Effector memory CD4-positive, alpha-beta T cell (primary cell): ENCODE measurements at regions not wholly inside any gene's neighbourhood (a gene's known extent, or its start where the extent isn't known, plus 50 kb on each side); places are given as distances from the start of the nearest gene placed in this dataset.
A peak's percentile ranks its signal among the peaks of the same experiment; 100 is the strongest.

ENCODE experiments used
- DNase-seq, 3 donors: peaks; one replicate each; pipeline ENCODE4 v3.0.0-alpha.2; 2020
- H3K27ac ChIP-seq: 2 replicates; pipeline ENCODE4 v1.7.0; 2013; ENCODE audit warnings: mild to moderate bottlenecking, low read length, moderate library complexity; ENCODE audit not compliant: insufficient read depth, poor library complexity, severe bottlenecking
- H3K27me3 ChIP-seq: replicated peaks from 2 replicates; pipeline ENCODE4 v1.7.0; 2013; ENCODE audit warnings: mild to moderate bottlenecking, low read length; ENCODE audit not compliant: insufficient read depth, control insufficient read depth, poor library complexity, severe bottlenecking
- H3K36me3 ChIP-seq: 2 replicates; pipeline ENCODE4 v1.7.0; 2013; ENCODE audit warnings: mild to moderate bottlenecking, low read length, moderate library complexity; ENCODE audit not compliant: control insufficient read depth, insufficient read depth
- H3K4me1 ChIP-seq: 2 replicates; pipeline ENCODE4 v1.7.0; 2013; ENCODE audit warnings: low read length, mild to moderate bottlenecking; ENCODE audit not compliant: control insufficient read depth, insufficient read depth, poor library complexity, severe bottlenecking
- H3K4me3 ChIP-seq: 2 replicates; pipeline ENCODE4 v1.7.0; 2013; ENCODE audit warnings: low read length, low read depth, mild to moderate bottlenecking; ENCODE audit not compliant: insufficient read depth, poor library complexity, severe bottlenecking
- H3K9me3 ChIP-seq: 2 replicates; pipeline ENCODE4 v1.7.0; 2013; ENCODE audit warnings: mild to moderate bottlenecking, low read length, moderate library complexity; ENCODE audit not compliant: control insufficient read depth

DNA sequence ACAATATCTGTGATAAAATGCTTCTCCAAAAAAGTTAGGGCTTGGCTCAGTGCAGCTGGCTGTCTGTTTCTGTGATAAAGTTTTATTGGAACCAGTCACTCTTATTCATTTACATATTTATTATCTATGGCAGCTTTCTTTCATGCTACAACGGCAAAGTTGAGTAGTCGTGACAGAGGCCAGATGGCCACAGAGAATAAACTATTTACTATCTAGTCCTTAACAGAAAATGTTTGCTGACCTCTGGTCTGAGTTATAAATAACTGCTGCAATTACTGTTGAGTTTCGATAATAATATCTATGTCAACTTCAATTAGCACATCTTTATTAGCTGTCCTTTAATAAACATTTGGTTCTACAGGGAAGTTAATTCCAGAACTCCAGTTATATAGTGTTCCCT lies 180.2 kb upstream of the RUNX1 start:
- no peaks in the 10 kb centered on the region for H3K27me3 ChIP-seq
- no peaks in the 10 kb centered on the region for H3K9me3 ChIP-seq
- no peaks in the 10 kb centered on the region for H3K36me3 ChIP-seq
- no peak overlapping the region for H3K4me3 ChIP-seq
- H3K27ac ChIP-seq = no peak overlapping the region
- DNase-seq = no peak
- peaks cover 14% of the 10 kb centered on the region for H3K4me1 ChIP-seq

- Histone ChIP-seq H3K27ac (peak overlapping the region; percentile 18), H3K4me1 (peaks cover 17% of the 10 kb centered on the region), H3K36me3 (no peaks in the 10 kb centered on the region), H3K27me3 (no peaks in the 10 kb centered on the region), H3K4me3 (peak overlapping the region; percentile 28), H3K9me3 (no peaks in the 10 kb centered on the region)
- no peak for DNase-seq
Observed at GRCh38 chr21:35227786-35228185, 178.7 kb upstream of the RUNX1 start.

DNA sequence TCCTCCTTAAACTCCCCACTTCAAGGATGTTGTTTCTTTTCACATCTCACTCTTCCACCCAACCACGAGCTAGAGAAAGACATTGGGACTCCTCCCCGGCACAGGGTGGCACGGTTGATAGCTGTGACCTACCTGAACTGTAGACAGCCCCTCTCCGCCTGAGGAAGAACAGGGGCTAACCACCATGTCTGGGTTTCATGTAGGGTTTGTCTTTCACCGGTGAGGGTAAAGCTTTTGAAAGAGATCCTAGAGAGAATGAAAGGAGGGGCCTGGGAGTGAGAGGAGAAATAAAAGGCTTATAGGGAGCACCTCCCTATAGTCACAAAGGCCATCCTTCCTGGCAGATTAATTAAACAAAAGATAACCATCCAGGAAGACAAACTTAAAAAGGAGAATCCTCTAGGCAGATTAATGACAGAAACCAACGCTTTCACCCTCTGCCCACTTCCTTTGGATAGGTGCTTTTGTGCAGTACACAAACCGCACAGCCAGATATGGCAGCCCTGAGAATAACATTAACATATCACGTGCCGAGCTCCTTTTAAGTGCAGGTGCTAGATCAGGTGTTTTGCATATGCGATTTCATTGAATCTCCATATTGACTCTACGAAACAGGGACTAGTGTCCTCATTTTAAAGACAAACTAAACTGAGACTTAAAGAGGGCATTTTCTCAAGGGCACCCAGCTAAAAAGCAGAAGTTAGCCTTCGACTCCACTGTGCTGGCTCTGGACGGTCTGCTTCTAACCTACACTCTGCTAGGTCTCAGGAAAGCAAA lies 178.1 kb upstream of the RUNX1 start:
- Histone ChIP-seq H3K27ac (peak overlapping the region; percentile 34), H3K36me3 (no peaks in the 10 kb centered on the region), H3K4me1 (peaks cover 23% of the 10 kb centered on the region), H3K9me3 (no peaks in the 10 kb centered on the region), H3K4me3 (peak overlapping the region; percentile 28), H3K27me3 (no peaks in the 10 kb centered on the region)
- DNase-seq = peak; percentile 21 to 39 (median 37)

- H3K4me1 ChIP-seq = peaks cover 25% of the 10 kb centered on the region
- no peak overlapping the region for H3K4me3 ChIP-seq
- DNase-seq = no peak
- no peaks in the 10 kb centered on the region for H3K27me3 ChIP-seq
- no peaks in the 10 kb centered on the region for H3K36me3 ChIP-seq
- no peak overlapping the region for H3K27ac ChIP-seq
- no peaks in the 10 kb centered on the region for H3K9me3 ChIP-seq
Observed at GRCh38 chr21:35226328-35226727, 177.2 kb upstream of the RUNX1 start.

GRCh38 chr21:35225573-35225972 lies 176.5 kb upstream of the RUNX1 start:
- no peaks in the 10 kb centered on the region for H3K9me3 ChIP-seq
- peaks cover 25% of the 10 kb centered on the region for H3K4me1 ChIP-seq
- no peaks in the 10 kb centered on the region for H3K27me3 ChIP-seq
- no peak overlapping the region for H3K27ac ChIP-seq
- H3K4me3 ChIP-seq = no peak overlapping the region
- no peak for DNase-seq
- H3K36me3 ChIP-seq = no peaks in the 10 kb centered on the region

DNA sequence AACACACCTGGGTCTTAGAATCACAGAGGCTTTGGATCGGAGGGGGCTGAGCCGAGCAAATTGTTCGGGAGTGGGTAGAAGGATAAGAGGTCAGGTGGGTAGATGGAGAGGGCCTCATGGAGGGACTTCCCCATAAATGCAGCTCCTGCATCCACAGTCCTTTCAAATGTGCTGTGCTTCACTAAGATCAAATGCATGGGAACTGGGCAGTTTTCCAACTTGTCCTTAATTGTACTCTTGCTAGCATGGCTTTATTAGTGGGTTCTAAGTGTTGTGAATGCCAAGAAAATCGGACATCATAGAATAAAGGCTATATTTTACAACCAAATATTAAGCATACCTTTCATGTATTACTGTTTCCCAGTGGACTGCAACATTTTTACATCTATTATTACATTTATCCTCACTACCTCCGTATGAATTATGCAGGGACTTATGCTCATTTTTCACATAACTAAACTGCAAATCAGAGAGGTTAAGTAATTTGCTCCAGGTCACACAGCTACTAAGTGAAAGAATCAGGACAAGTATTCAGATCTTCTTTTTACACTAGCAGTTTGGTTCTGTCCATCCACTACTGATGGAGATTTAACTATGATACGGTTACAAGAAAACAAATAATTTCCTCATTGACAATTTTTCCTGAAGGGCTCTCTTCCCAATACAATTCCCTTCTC lies 174.5 kb upstream of the RUNX1 start:
- Histone ChIP-seq H3K4me3 (no peak overlapping the region), H3K27ac (no peak overlapping the region), H3K36me3 (no peaks in the 10 kb centered on the region), H3K4me1 (peaks cover 25% of the 10 kb centered on the region), H3K27me3 (no peaks in the 10 kb centered on the region), H3K9me3 (no peaks in the 10 kb centered on the region)
- no peak for DNase-seq

DNA sequence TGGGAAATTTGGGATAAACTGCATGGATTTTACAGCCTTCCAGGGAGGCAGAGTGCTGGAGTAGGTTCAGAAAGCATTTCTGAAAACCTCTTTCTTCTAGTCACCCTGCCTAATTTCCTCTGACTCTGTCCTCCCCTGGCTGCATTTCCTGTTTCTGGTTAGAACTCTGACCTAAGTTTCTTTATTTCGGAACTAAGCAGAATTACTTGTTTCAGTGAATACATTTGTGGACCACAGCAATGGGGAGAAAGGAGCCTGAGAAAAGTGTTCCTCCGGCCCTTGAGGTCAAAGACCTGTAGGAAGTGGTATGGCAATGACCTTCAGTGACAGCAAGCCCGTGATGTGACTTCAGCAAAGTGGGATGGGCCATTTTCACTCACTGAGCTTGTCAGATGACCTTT lies 173.4 kb upstream of the RUNX1 start:
- H3K4me3 ChIP-seq = no peak overlapping the region
- H3K9me3 ChIP-seq = no peaks in the 10 kb centered on the region
- no peaks in the 10 kb centered on the region for H3K36me3 ChIP-seq
- peaks cover 21% of the 10 kb centered on the region for H3K4me1 ChIP-seq
- no peak overlapping the region for H3K27ac ChIP-seq
- DNase-seq = no peak
- H3K27me3 ChIP-seq = no peaks in the 10 kb centered on the region

DNA sequence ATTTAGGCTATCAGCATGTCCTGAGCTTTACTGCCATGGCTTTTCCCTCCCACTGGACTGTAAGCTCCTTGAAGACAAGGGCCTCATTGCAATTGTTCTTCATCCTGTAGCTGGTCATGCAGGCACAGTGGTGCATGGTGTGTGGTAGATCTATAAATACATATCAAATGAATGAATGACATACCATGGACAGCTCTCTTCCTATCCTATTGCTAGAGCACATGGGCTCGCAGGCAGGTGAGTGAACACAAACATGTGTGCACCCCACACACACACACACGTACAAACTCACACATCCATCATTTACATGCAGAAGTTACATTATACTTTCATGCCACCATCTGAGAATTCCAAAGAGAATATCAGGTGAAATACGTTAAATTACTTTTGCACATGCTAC lies 172.9 kb upstream of the RUNX1 start:
- Histone ChIP-seq H3K27me3 (no peaks in the 10 kb centered on the region), H3K9me3 (no peaks in the 10 kb centered on the region), H3K27ac (no peak overlapping the region), H3K4me1 (peaks cover 17% of the 10 kb centered on the region), H3K4me3 (no peak overlapping the region), H3K36me3 (no peaks in the 10 kb centered on the region)
- DNase-seq = no peak

- no peak overlapping the region for H3K4me3 ChIP-seq
- H3K27me3 ChIP-seq = no peaks in the 10 kb centered on the region
- no peaks in the 10 kb centered on the region for H3K36me3 ChIP-seq
- no peaks in the 10 kb centered on the region for H3K9me3 ChIP-seq
- H3K27ac ChIP-seq = no peak overlapping the region
- DNase-seq = no peak
- H3K4me1 ChIP-seq = peaks cover 10% of the 10 kb centered on the region
Observed at GRCh38 chr21:35220301-35220700, 171.2 kb upstream of the RUNX1 start.

- Histone ChIP-seq H3K36me3 (no peaks in the 10 kb centered on the region), H3K4me1 (peaks cover 10% of the 10 kb centered on the region), H3K9me3 (no peaks in the 10 kb centered on the region), H3K27me3 (no peaks in the 10 kb centered on the region), H3K27ac (no peak overlapping the region), H3K4me3 (no peak overlapping the region)
- DNase-seq = no peak
Observed at GRCh38 chr21:35219719-35220118, 170.6 kb upstream of the RUNX1 start.
